Epithelial cell of proximal tubule (primary cell): ENCODE measurements at regions not wholly inside any gene's neighbourhood (a gene's known extent, or its start where the extent isn't known, plus 50 kb on each side); places are given as distances from the start of the nearest gene placed in this dataset.

Experiments
- DNase-seq: peaks from one replicate; pipeline ENCODE4 v3.0.0-alpha.2; 2011; ENCODE audit warnings: low read depth
- H3K4me3 ChIP-seq: 2 replicates; pipeline ENCODE4 v1.5.1; 2011; ENCODE audit warnings: low read depth, mild to moderate bottlenecking, low read length
- TF ChIP-seq, protein P1 (sequence below): conservative IDR thresholded peaks from 2 replicates; pipeline ENCODE4 v1.5.1; 2012; ENCODE audit warnings: low read depth, mild to moderate bottlenecking, low read length

DNA sequence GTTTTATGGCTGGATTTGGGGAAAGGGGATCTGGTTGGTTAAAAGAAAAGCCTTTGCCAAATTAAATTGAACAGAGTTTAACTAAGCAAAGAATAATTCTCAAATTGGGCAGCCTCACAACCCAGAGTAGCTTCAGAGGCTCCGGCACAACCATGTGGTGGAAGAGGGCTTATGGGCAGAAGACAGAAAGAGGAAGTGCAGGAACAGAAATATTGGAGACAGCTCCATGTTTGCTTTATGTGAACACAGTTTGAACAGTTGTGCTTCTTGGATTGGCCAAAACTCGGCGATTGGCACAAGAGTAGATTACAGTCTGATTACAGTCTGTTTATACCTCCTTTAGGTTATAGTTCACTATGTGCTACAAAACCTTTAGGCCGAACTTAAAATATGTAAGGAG, 562.7 kb downstream of the TRIML1 start:
- no peak overlapping the region for H3K4me3 ChIP-seq
- TF ChIP-seq, protein P1, sequence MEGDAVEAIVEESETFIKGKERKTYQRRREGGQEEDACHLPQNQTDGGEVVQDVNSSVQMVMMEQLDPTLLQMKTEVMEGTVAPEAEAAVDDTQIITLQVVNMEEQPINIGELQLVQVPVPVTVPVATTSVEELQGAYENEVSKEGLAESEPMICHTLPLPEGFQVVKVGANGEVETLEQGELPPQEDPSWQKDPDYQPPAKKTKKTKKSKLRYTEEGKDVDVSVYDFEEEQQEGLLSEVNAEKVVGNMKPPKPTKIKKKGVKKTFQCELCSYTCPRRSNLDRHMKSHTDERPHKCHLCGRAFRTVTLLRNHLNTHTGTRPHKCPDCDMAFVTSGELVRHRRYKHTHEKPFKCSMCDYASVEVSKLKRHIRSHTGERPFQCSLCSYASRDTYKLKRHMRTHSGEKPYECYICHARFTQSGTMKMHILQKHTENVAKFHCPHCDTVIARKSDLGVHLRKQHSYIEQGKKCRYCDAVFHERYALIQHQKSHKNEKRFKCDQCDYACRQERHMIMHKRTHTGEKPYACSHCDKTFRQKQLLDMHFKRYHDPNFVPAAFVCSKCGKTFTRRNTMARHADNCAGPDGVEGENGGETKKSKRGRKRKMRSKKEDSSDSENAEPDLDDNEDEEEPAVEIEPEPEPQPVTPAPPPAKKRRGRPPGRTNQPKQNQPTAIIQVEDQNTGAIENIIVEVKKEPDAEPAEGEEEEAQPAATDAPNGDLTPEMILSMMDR = no peak
- no peak for DNase-seq

DNA sequence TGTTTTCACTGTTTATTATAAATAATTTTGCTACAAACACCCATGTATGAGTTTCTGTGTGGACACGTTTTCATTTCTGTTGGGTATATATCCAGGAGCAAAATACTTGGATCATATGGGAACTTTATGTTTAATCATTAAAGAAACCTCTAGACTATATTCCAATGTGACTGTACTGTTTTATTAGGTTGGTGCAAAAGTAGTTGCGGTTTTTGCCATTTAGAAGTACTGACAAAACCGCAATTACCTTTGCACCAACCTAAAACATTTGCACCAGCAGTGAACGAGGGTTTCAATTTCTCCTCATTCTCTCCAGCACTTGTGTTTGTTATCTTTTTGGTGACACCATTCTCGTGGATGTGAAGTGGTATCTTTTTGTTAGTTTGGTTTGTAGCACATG, 565.0 kb downstream of the TRIML1 start:
- TF ChIP-seq, protein P1 = no peak
- H3K4me3 ChIP-seq = no peak overlapping the region
- DNase-seq = no peak

DNA sequence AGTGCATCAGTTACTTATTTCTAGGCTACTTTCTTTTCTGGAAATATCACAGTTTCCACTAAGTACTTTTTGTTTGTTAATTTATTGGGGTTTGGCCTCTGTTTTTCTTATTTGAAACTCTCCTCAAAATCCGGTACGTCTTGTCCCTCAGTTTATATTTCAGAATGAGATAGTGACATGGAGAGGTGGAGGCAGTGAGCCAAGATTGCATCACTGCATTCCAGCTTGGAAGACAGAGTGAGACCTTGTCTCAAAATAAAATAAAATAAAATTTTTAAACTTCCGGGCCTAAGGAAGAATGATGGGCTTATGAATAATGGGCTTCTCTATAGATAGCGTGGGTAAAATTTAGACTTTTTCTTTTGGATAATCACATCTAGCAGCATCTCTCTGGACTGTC, 567.8 kb downstream of the TRIML1 start:
- TF ChIP-seq, protein P1 = no peak
- no peak overlapping the region for H3K4me3 ChIP-seq
- no peak for DNase-seq

DNA sequence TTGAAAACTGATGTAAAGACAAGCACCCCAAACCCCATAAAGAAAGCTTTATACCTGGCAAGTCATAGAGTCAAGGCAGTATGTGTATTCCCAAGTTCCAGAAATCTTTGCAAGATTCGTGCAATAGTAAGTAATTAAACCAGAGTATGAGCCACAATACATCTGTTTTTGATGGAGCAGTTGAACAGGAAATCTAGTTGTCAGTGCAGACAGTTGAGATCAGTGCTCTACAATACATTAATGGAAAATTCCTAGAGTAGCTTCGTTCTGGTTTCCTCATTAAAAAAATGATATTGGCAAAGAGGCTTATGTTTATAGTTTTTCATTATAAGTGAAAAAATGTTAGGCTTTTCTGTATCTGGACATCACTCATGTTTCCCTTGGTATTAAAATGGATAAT, 575.3 kb downstream of the TRIML1 start:
- TF ChIP-seq, protein P1 = no peak
- no peak for DNase-seq

DNA sequence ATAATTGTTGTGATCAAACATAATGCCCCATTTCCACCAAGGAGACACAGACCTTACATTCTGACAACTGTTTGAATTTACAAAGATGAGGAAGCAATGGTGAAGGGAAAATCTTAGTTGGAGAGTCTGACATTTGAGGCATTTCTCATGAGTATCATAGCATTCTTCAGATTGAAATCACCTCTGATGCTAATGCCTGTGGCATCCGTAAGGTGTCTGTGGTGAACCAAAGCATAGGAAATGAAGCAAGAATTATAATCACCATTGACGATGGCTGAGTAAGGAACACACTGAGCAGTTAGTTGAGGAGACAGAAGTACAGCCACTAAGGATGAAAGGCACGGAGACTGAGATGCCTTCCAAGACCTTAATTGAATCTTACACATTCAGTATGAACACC, 575.7 kb downstream of the TRIML1 start:
- no peak overlapping the region for H3K4me3 ChIP-seq
- peak; percentile 48 for DNase-seq
- TF ChIP-seq, protein P1 = no peak

More for the DNA sequence above, 575.3 kb downstream of the TRIML1 start:
- H3K4me3 ChIP-seq = no peak overlapping the region

DNA sequence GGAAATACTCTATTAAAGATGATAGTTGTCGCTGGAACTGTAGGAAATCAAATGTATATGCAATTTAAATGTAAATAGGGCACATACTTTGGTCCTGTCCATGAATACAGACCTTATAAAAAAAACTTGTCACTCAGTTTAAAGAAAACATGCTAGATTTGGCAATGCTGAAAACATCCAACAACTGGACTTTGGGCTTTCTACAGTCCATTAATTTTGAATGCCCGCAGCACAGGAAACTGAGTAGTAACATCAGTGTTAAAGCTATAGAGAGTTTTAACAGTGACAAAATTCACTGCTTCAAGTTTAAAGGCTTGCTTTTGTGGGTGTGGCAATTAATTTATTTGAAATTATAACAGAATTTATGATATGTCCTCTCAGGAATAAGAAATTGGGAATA, 578.4 kb downstream of the TRIML1 start:
- TF ChIP-seq, protein P1 = no peak
- H3K4me3 ChIP-seq = no peak overlapping the region
- peak; percentile 25 for DNase-seq

DNA sequence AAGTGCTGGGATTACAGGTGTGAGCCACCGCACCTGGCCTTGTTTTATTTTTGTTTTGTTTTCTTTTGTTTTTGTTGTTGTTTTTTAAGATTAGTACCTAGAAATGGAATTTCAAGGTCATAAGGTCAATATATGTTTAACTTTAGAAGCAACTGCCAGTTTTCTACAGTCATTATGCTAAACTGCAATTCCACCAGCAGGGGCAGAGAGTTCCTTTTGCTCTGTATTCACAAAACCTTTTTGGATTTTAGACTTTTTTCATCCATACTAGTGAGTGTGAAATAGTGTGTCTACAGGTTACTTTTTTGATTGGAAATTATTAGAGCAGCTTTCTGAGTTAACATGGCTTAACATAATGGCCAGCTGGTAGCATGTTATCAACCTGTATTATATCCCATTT, 580.6 kb downstream of the TRIML1 start:
- no peak overlapping the region for H3K4me3 ChIP-seq
- TF ChIP-seq, protein P1 = peak; percentile 56
- DNase-seq = no peak
